GM19099 (cell line): ENCODE measurements at regions not wholly inside any gene's neighbourhood (a gene's known extent, or its start where the extent isn't known, plus 50 kb on each side); places are given as distances from the start of the nearest gene placed in this dataset.

Experiments
- POLR2A ChIP-seq: IDR thresholded peaks from 3 replicates; pipeline ENCODE4 v1.6.1; 2011; ENCODE audit warnings: low read depth; ENCODE audit not compliant: insufficient read length; ENCODE audit errors: extremely low read depth

- TF ChIP-seq POLR2A: no peak
Measured at GRCh38 chr2:13666582-13667414, 950.1 kb downstream of the TRIB2 start.

GRCh38 chr2:13667415-13667757 lies 950.6 kb downstream of the TRIB2 start:
- TF ChIP-seq POLR2A: no peak

GRCh38 chr2:13669607-13670006 lies 952.9 kb downstream of the TRIB2 start:
- TF ChIP-seq POLR2A: no peak

GRCh38 chr2:13676269-13676668 lies 956.2 kb upstream of the LRATD1 start:
- no peak for TF ChIP-seq POLR2A

- no peak for TF ChIP-seq POLR2A
Measured at GRCh38 chr2:13681936-13682335, 950.6 kb upstream of the LRATD1 start.

- no peak for TF ChIP-seq POLR2A
Measured at GRCh38 chr2:13682540-13683272, 949.8 kb upstream of the LRATD1 start.

- TF ChIP-seq POLR2A: no peak
Measured at GRCh38 chr2:13686262-13686661, 946.3 kb upstream of the LRATD1 start.

GRCh38 chr2:13694673-13695072 lies 937.8 kb upstream of the LRATD1 start:
- no peak for TF ChIP-seq POLR2A

GRCh38 chr2:13696601-13697000 lies 935.9 kb upstream of the LRATD1 start:
- no peak for TF ChIP-seq POLR2A

GRCh38 chr2:13698847-13699246 lies 933.7 kb upstream of the LRATD1 start:
- TF ChIP-seq POLR2A: no peak

- TF ChIP-seq POLR2A: no peak
Measured at GRCh38 chr2:13711154-13711553, 921.4 kb upstream of the LRATD1 start.

- no peak for TF ChIP-seq POLR2A
Measured at GRCh38 chr2:13714466-13714865, 918.1 kb upstream of the LRATD1 start.

GRCh38 chr2:13725945-13726344 lies 906.6 kb upstream of the LRATD1 start:
- no peak for TF ChIP-seq POLR2A

GRCh38 chr2:13745330-13745729 lies 887.2 kb upstream of the LRATD1 start:
- no peak for TF ChIP-seq POLR2A

GRCh38 chr2:13751955-13752354 lies 880.6 kb upstream of the LRATD1 start:
- no peak for TF ChIP-seq POLR2A

- TF ChIP-seq POLR2A: no peak
Measured at GRCh38 chr2:13758412-13758811, 874.1 kb upstream of the LRATD1 start.

GRCh38 chr2:13768274-13768673 lies 864.2 kb upstream of the LRATD1 start:
- TF ChIP-seq POLR2A: no peak

GRCh38 chr2:13770279-13770678 lies 862.2 kb upstream of the LRATD1 start:
- TF ChIP-seq POLR2A: no peak
